ENCODE measurements at regions not wholly inside any gene's neighbourhood (a gene's known extent, or its start where the extent isn't known, plus 50 kb on each side); places are given as distances from the start of the nearest gene placed in this dataset.

GRCh38 chr2:30356071-30356470 is 91.0 kb upstream of the LCLAT1 start:
- CTCF ChIA-PET = interaction anchor here (1.4 kb wide), 1 partner anchor 117 kb away, joined by 5 read pairs; no protein-coding TSS in a partner anchor
- no peaks in the 10 kb centered on the region for H3K27me3 ChIP-seq (ENCODE audit: control insufficient read depth, insufficient read depth, low read length)
- H3K4me3 ChIP-seq (ENCODE audit: low read depth, low read length) = no peak overlapping the region
- DNase-seq (ENCODE audit: low read depth) = no peak
- H3K36me3 ChIP-seq (ENCODE audit: control insufficient read depth, insufficient read depth, low read length) = no peaks in the 10 kb centered on the region
- POLR2A ChIA-PET = no interaction called here
- TF ChIP-seq CTCF (IDR thresholded peaks at IDR 0.05; ENCODE audit: insufficient read depth, low read depth, low read length) = no peak

GRCh38 chr2:30356776-30357175 is 90.3 kb upstream of the LCLAT1 start:
- no peak for TF ChIP-seq CTCF (IDR thresholded peaks at IDR 0.05; ENCODE audit: insufficient read depth, low read depth, low read length)
- no peaks in the 10 kb centered on the region for H3K27me3 ChIP-seq (ENCODE audit: control insufficient read depth, insufficient read depth, low read length)
- DNase-seq (ENCODE audit: low read depth) = no peak
- POLR2A ChIA-PET = no interaction called here
- no peaks in the 10 kb centered on the region for H3K36me3 ChIP-seq (ENCODE audit: control insufficient read depth, insufficient read depth, low read length)
- CTCF ChIA-PET = no interaction called here
- no peak overlapping the region for H3K4me3 ChIP-seq (ENCODE audit: low read depth, low read length)

GRCh38 chr2:30358351-30358750 is 88.7 kb upstream of the LCLAT1 start:
- no peak for TF ChIP-seq CTCF (IDR thresholded peaks at IDR 0.05; ENCODE audit: insufficient read depth, low read depth, low read length)
- no peaks in the 10 kb centered on the region for H3K27me3 ChIP-seq (ENCODE audit: control insufficient read depth, insufficient read depth, low read length)
- no peak for DNase-seq (ENCODE audit: low read depth)
- no peak overlapping the region for H3K4me3 ChIP-seq (ENCODE audit: low read depth, low read length)
- ChIA-PET POLR2A (interaction anchor here (0.5 kb wide), 1 partner anchor 127 kb away, joined by 4 read pairs; the partner anchor contains the start of gene LBH), CTCF (no interaction called here)
- no peaks in the 10 kb centered on the region for H3K36me3 ChIP-seq (ENCODE audit: control insufficient read depth, insufficient read depth, low read length)

GRCh38 chr2:30358842-30359241 is 88.2 kb upstream of the LCLAT1 start:
- POLR2A ChIA-PET = interaction anchor here (0.5 kb wide), 1 partner anchor 128 kb away, joined by 4 read pairs; the partner anchor contains the start of gene LBH
- CTCF ChIA-PET = interaction anchor here (1.1 to 1.3 kb wide), 2 partner anchors 8 to 9 kb away, joined by 3 to 4 read pairs; no protein-coding TSS in a partner anchor
- Histone ChIP-seq H3K36me3 (ENCODE audit: control insufficient read depth, insufficient read depth, low read length) (no peaks in the 10 kb centered on the region), H3K27me3 (ENCODE audit: control insufficient read depth, insufficient read depth, low read length) (no peaks in the 10 kb centered on the region), H3K4me3 (ENCODE audit: low read depth, low read length) (no peak overlapping the region)
- DNase-seq (ENCODE audit: low read depth) = no peak
- no peak for TF ChIP-seq CTCF (IDR thresholded peaks at IDR 0.05; ENCODE audit: insufficient read depth, low read depth, low read length)

GRCh38 chr2:30359644-30360167 is 87.3 kb upstream of the LCLAT1 start:
- CTCF ChIA-PET = interaction anchor here (1.1 to 1.6 kb wide), 3 partner anchors 8 to 349 kb away, joined by 3 to 4 read pairs (median 3); no protein-coding TSS in a partner anchor
- no peaks in the 10 kb centered on the region for H3K36me3 ChIP-seq (ENCODE audit: control insufficient read depth, insufficient read depth, low read length)

More at GRCh38 chr2:30359644-30360167, 87.3 kb upstream of the LCLAT1 start:
- no peak for TF ChIP-seq CTCF (IDR thresholded peaks at IDR 0.05; ENCODE audit: insufficient read depth, low read depth, low read length)
- Histone ChIP-seq H3K4me3 (ENCODE audit: low read depth, low read length) (no peak overlapping the region), H3K27me3 (ENCODE audit: control insufficient read depth, insufficient read depth, low read length) (no peaks in the 10 kb centered on the region)
- POLR2A ChIA-PET = no interaction called here
- DNase-seq (ENCODE audit: low read depth) = no peak
